HG03565 (cell line): ENCODE measurements at regions not wholly inside any gene's neighbourhood (a gene's known extent, or its start where the extent isn't known, plus 50 kb on each side); places are given as distances from the start of the nearest gene placed in this dataset.

Experiments
- ATAC-seq: cut with Tn5 transposase; IDR thresholded peaks from one replicate; pipeline ENCODE4 v1.9.1; 2021; ENCODE audit warnings: mild to moderate bottlenecking, moderate library complexity; ENCODE audit not compliant: unreplicated experiment

DNA sequence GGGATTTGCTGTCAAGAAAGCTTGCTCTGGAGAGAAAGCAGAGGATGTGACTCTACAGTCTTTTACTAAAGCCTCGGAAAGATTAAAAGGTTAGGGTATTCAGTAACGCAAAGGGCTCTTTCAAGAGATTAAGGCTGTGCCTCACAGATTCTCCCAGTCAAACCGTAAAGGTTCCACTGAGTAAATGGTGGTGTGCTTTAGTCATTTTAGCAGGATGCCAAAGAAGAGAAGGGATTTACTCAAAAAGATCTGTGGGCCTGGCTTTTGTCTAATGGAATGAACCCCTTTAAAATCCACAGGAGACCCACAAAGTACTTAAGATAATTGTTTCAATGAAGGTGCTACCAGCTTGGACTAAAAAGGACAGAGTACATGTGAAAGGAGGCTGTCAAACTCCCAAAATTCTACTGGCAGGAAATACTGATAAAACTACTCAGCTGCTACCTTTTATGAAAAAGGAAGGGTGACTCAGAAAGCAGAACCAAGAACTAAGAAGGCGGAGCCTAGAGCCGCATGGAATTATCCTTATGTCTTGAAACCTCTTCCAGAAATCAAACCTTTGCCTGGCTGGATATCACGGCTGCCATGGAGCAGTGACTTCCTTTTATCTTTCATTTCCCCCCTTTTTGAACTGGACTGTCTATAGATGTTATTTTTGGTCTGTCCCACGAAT, 670.2 kb upstream of the ZEB2 start:
- ATAC-seq: no peak

DNA sequence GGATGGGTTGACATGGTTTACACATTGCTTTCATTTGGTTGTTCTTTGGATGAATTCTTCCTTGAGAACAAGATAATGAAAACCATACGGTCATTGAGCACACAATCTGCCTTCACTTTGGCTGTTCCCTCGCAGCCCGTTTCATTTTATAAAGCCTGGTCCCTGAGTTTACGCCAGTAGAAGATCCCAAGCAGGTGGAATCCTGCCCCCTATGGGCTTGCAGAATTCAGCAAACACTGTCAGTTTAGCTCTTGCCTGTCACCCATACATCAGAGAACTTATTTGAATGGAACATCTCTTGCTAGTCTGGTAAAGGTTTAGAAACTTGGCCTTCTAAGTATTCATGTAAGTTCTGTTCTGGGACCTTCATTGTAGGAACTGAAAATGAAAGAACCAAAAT, 666.4 kb upstream of the ZEB2 start:
- no peak for ATAC-seq

DNA sequence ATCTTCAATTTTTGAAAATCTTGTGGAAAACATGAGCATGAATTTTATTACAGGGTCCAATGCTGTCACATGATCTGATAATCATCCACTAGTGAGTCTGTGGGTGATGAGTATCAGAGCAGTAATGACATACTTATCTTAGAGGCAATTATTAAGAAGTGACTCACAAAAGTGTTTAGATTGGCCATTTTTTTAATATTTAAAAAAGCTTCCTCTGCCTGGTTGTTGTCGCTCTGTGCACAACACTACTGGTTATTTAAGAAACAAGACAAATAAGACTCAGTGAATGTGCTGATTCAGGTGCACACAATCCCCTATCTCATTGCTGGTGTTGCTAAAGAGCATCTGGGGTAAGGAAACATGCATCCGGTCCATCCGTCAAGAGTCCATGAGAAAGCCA, 665.8 kb upstream of the ZEB2 start:
- ATAC-seq: no peak

DNA sequence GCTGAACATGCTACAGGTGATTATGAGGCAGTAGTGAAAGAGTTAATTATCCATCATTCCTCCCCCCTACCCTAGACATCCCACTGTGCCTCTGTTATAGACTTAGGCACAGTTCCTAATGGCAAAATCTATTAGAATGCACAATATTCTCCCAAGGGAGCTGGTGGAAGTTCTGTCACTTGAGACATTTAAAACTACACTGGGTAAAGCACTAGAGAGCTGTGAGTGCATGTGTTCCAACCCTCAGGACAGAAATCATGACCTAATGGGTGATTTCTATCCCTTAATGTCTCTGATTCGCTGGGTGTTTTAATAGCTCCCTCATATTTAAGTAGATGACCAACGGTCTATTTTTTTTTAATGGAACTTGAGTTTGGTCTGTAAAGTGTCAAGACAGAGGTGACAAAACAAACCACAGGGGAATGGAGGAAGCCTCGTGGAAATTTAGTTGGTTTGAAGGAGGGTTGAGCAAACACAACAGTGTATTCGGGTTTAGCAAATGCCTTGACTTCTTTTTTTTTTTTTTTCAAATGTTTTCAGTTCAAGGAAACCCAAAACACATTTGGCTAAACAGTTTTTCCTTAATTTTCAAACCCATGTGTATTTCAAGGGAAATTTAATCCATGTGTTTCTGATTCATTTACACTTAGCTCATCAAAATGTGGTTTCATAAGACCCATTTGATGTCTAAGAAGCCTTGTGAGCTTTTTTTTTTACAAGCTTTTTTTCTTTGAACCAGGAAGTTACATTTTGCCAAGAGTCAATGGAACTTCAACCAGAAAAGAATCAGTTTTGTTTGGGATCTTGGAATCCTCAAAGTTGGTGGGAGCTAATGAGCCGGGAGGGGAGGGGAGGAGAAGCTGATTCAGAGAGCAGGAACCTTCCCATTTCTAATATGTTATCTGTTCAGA, 665.1 kb upstream of the ZEB2 start:
- no peak for ATAC-seq

- no peak for ATAC-seq
Measured at GRCh38 chr2:145169285-145169684, 649.4 kb upstream of the ZEB2 start.

DNA sequence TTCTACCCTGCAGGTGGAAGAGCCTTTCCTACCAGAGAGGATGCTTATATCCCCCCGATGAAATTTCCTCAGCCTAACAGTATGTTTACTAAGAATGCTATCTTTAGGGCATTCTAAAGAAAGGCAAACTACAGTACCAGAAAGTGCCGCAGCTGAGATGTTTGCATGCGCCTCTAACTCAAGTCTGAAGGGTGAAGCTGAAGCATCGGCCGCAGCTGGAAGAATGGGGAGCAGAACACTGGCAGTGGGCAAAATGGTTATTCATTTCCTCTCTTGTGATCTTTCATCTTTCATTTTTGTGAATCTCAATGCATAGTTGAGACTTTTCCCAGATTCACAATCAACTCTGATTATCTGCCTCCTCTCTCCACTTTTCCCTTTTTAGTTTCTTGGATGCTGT, 648.2 kb upstream of the ZEB2 start:
- ATAC-seq: no peak

GRCh38 chr2:145166731-145167302, 646.9 kb upstream of the ZEB2 start:
- ATAC-seq: no peak

GRCh38 chr2:145161656-145162055, 641.7 kb upstream of the ZEB2 start:
- no peak for ATAC-seq

DNA sequence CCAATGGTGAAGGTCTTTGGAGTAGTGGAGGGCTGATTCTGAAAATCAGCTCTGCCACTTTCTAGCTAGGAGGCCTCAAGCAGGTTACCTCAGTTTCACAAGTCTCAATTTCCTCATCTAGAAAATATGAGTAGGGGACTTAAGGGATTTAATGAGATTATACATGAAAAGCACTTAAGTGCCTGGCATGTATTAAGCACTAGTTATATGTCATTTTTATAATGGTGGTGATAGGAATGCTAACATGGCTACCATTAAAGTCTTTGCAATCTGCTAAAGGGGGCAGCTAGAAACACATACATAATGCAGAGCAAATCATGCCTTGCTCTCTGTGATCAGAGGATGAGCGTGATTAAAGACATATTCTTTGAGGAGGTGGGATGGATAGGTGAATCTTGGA, 640.9 kb upstream of the ZEB2 start:
- ATAC-seq: no peak

- no peak for ATAC-seq
Measured at GRCh38 chr2:145159676-145160075, 639.8 kb upstream of the ZEB2 start.

DNA sequence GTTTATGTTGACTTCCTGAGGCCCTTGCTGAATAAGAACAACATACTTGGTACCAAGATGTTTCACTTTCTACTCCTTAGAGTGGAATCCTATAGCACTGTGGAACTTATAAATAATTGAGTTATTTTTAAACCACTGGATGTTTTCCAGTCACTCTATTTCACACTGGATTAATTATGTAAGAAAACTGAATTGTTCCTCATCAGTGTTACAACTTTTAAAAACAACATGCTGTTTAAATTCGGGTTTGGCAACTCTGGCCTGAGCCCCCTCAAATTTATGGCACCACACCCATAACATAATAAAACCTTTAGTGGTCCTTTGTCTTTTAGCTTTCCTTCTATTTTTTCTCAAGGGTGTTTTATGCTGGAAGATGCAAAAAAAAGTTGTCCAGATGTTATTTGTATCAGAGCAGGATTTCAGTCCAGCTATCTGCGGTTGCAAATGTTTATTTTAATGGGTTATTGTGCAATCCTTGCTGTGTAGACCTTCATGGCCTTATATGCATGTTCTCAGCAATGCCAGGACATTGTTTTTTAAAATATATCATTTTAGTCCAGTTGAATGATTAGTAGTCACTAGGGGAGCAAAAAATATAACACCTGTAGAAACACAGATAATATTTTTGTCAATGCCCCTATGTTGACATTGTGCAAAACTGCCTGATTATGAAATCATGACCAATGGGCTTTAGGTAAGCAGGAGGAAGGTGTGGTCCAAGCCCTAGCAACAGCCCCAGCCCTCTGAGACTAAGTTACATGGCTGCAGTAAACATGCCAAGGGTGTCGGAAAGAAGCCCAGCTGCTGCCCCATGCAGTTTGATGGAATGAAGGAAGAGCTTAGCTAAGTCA, 638.0 kb upstream of the ZEB2 start:
- ATAC-seq: no peak

GRCh38 chr2:145157036-145157675, 637.2 kb upstream of the ZEB2 start:
- no peak for ATAC-seq

- ATAC-seq: no peak
Measured at GRCh38 chr2:145156199-145156598, 636.3 kb upstream of the ZEB2 start.

- ATAC-seq: no peak
Measured at GRCh38 chr2:145155196-145155595, 635.3 kb upstream of the ZEB2 start.

GRCh38 chr2:145154731-145155130, 634.8 kb upstream of the ZEB2 start:
- ATAC-seq: no peak

- ATAC-seq: no peak
Measured at GRCh38 chr2:145146691-145147090, 626.8 kb upstream of the ZEB2 start.

DNA sequence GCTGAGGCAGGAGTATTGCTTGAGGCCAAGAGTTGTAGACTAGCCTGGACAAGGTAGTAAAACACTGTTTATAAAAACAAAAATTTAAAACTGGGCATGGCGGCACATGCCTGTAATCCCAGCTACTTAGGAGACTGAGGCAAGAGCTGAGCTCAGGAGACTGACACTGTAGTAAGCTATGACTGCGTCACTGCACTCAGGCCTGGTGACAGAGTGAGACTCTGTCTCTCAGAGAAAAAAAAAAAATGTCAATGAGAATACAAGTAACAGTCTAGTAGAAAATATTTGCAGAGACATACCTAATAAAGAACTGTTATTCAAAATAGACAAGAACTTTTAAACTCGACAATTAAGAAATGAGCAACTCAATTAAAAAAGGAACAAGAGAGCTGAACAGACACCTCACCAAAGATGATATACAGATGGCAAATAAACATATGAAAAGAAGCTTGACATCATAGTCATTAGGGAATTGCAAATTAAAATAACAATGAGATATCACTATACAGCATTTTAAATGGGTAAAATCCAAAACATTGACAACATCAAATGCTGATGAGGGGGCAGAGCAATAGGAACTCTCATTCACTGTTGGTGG, 624.3 kb upstream of the ZEB2 start:
- ATAC-seq: no peak

DNA sequence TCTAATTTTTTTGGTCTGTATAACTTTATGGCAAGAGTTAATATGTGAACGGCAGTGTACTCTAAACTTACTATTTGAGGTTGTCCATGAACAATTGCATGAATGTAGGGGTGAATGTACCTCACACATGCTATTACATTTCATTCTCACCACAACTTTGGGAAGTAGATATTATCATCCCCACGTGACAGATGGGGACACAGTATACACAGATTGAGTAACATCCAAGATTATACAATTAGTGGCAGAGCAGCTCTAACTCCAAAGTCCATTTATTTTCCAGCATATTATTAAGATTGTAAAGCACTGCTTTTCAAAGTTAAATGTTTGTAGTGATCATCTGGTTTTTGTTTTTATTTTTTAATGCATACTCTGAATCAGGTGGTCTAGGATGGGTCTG, 622.1 kb upstream of the ZEB2 start:
- no peak for ATAC-seq

- no peak for ATAC-seq
Measured at GRCh38 chr2:145140658-145141057, 620.7 kb upstream of the ZEB2 start.

GRCh38 chr2:145138626-145139025, 618.7 kb upstream of the ZEB2 start:
- ATAC-seq: no peak
